ENCODE measurements at regions not wholly inside any gene's neighbourhood (a gene's known extent, or its start where the extent isn't known, plus 50 kb on each side); places are given as distances from the start of the nearest gene placed in this dataset.

DNA sequence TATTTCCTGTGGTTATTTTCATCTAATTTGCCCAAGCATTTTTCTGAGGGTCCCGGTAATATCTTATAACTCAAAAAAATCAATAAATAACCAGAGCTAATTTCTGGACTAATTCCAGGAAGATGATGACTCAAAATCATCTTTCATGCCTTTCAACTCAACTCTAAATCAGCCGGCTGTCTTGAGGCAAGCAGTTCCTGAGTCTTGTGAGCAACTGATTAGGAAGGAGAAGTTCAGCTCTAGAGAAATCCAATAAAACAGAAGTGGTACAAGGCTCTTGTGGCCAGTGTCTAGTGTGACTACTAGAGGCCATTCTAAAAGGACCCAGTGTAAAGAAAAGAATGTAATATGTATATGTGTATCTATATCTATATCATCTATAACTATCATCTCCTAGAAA is 890.4 kb downstream of the TRIB2 start:
- H3K79me2 ChIP-seq (ENCODE audit: insufficient read depth, low read length): no peaks in the 10 kb centered on the region
- no peaks in the 10 kb centered on the region for H3K36me3 ChIP-seq (ENCODE audit: insufficient read depth, low read length)
- H3K4me1 ChIP-seq (ENCODE audit: insufficient read depth, low read length): no peaks in the 10 kb centered on the region
- DNase-seq (ENCODE audit: insufficient read length, low spot score, missing footprints): no peak
- H3K27ac ChIP-seq (ENCODE audit: low read depth, low read length): no peak overlapping the region
- no peak overlapping the region for H3K4me3 ChIP-seq (ENCODE audit: insufficient read depth, low read length)
- no peaks in the 10 kb centered on the region for H3K9me3 ChIP-seq (ENCODE audit: low read depth, low read length)
- H4K20me1 ChIP-seq (ENCODE audit: insufficient read depth, low read length): no peaks in the 10 kb centered on the region
- H3K4me2 ChIP-seq (ENCODE audit: insufficient read depth, low read length): no peak overlapping the region
- no peaks in the 10 kb centered on the region for H3K27me3 ChIP-seq (ENCODE audit: insufficient read depth, low read length)
- no peak overlapping the region for H2AFZ ChIP-seq (ENCODE audit: low read length)
- TF ChIP-seq, protein P1, sequence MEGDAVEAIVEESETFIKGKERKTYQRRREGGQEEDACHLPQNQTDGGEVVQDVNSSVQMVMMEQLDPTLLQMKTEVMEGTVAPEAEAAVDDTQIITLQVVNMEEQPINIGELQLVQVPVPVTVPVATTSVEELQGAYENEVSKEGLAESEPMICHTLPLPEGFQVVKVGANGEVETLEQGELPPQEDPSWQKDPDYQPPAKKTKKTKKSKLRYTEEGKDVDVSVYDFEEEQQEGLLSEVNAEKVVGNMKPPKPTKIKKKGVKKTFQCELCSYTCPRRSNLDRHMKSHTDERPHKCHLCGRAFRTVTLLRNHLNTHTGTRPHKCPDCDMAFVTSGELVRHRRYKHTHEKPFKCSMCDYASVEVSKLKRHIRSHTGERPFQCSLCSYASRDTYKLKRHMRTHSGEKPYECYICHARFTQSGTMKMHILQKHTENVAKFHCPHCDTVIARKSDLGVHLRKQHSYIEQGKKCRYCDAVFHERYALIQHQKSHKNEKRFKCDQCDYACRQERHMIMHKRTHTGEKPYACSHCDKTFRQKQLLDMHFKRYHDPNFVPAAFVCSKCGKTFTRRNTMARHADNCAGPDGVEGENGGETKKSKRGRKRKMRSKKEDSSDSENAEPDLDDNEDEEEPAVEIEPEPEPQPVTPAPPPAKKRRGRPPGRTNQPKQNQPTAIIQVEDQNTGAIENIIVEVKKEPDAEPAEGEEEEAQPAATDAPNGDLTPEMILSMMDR (IDR thresholded peaks at IDR 0.05; ENCODE audit: extremely low read depth, low read depth, low read length): no peak

DNA sequence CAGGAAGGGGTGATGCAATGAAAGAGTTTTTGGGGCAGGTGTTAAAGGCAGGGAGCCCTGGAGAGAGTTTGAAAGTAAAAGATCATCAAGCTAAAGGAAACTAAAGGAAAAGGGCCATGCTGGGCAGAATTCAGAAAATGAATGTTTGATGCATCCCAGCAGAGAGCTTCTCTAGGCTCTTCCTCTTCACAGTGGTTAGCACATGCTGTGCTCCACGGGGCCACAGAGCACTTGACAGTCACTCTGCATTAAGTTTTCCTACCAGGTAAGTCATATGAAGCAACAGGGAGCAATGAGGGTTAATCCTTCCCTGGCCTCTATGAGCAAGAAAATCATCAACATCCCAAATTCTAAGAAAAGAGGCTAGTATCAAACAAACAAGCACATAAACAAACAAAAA is 895.2 kb downstream of the TRIB2 start:
- no peak for DNase-seq (ENCODE audit: insufficient read length, low spot score, missing footprints)
- no peaks in the 10 kb centered on the region for H3K9me3 ChIP-seq (ENCODE audit: low read depth, low read length)
- H3K79me2 ChIP-seq (ENCODE audit: insufficient read depth, low read length): no peaks in the 10 kb centered on the region
- H4K20me1 ChIP-seq (ENCODE audit: insufficient read depth, low read length): no peaks in the 10 kb centered on the region
- H3K4me2 ChIP-seq (ENCODE audit: insufficient read depth, low read length): no peak overlapping the region
- no peaks in the 10 kb centered on the region for H3K27me3 ChIP-seq (ENCODE audit: insufficient read depth, low read length)
- H3K27ac ChIP-seq (ENCODE audit: low read depth, low read length): no peak overlapping the region
- no peak overlapping the region for H2AFZ ChIP-seq (ENCODE audit: low read length)
- TF ChIP-seq, protein P1 (IDR thresholded peaks at IDR 0.05; ENCODE audit: extremely low read depth, low read depth, low read length): no peak
- no peaks in the 10 kb centered on the region for H3K36me3 ChIP-seq (ENCODE audit: insufficient read depth, low read length)
- no peaks in the 10 kb centered on the region for H3K4me1 ChIP-seq (ENCODE audit: insufficient read depth, low read length)
- H3K4me3 ChIP-seq (ENCODE audit: insufficient read depth, low read length): no peak overlapping the region

DNA sequence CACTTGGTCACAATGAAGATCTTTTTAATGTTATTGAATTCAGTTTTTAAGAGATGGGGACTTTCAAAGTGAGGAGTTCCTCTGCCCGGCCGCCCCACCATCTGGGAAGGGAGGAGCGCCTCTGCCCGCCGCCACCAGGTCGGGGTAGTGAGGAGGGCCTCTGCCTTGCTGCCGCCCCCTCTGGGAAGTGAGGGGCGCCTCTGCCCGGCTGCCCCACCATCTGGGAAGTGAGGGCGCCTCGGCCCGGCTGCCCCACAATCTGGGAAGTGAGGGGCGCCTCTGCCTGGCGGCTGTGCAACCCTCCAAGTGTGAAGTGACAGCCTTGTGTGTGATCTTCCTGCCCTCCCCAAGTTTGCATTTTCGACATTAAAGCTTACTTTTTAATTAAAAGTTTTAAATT is 899.3 kb downstream of the TRIB2 start:
- no peaks in the 10 kb centered on the region for H3K79me2 ChIP-seq (ENCODE audit: insufficient read depth, low read length)
- DNase-seq (ENCODE audit: insufficient read length, low spot score, missing footprints): no peak
- no peak overlapping the region for H3K4me2 ChIP-seq (ENCODE audit: insufficient read depth, low read length)
- TF ChIP-seq, protein P1 (IDR thresholded peaks at IDR 0.05; ENCODE audit: extremely low read depth, low read depth, low read length): no peak
- H3K4me1 ChIP-seq (ENCODE audit: insufficient read depth, low read length): no peaks in the 10 kb centered on the region
- H3K4me3 ChIP-seq (ENCODE audit: insufficient read depth, low read length): no peak overlapping the region
- H3K9me3 ChIP-seq (ENCODE audit: low read depth, low read length): no peaks in the 10 kb centered on the region
- H3K27ac ChIP-seq (ENCODE audit: low read depth, low read length): no peak overlapping the region
- no peaks in the 10 kb centered on the region for H3K36me3 ChIP-seq (ENCODE audit: insufficient read depth, low read length)
- no peaks in the 10 kb centered on the region for H4K20me1 ChIP-seq (ENCODE audit: insufficient read depth, low read length)
- H3K27me3 ChIP-seq (ENCODE audit: insufficient read depth, low read length): no peaks in the 10 kb centered on the region
- no peak overlapping the region for H2AFZ ChIP-seq (ENCODE audit: low read length)

DNA sequence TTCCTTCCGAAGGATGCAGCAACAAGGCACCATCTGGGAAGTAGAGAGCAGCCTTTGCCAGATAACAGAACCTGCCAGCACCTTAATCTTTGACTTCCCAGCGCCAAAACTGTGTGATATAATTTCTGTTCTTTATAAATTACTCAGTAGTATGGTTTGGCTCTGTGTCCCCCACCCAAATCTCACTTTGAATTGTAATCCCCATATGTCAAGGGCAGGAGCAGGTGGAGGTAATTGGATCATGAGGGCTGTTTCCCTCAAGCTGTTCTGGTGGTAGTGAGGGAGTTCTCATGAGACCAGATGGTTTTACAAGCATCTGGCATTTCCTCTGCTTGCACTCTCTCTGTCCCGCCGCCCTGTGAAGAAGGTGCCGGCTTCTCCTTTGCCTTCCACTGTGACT is 899.9 kb downstream of the TRIB2 start:
- H3K79me2 ChIP-seq (ENCODE audit: insufficient read depth, low read length): no peaks in the 10 kb centered on the region
- no peak overlapping the region for H2AFZ ChIP-seq (ENCODE audit: low read length)
- H3K27ac ChIP-seq (ENCODE audit: low read depth, low read length): no peak overlapping the region
- no peaks in the 10 kb centered on the region for H3K9me3 ChIP-seq (ENCODE audit: low read depth, low read length)
- DNase-seq (ENCODE audit: insufficient read length, low spot score, missing footprints): no peak
- TF ChIP-seq, protein P1 (IDR thresholded peaks at IDR 0.05; ENCODE audit: extremely low read depth, low read depth, low read length): no peak
- no peak overlapping the region for H3K4me2 ChIP-seq (ENCODE audit: insufficient read depth, low read length)
- no peak overlapping the region for H3K4me3 ChIP-seq (ENCODE audit: insufficient read depth, low read length)
- no peaks in the 10 kb centered on the region for H3K36me3 ChIP-seq (ENCODE audit: insufficient read depth, low read length)
- H4K20me1 ChIP-seq (ENCODE audit: insufficient read depth, low read length): no peaks in the 10 kb centered on the region
- H3K27me3 ChIP-seq (ENCODE audit: insufficient read depth, low read length): no peaks in the 10 kb centered on the region
- H3K4me1 ChIP-seq (ENCODE audit: insufficient read depth, low read length): no peaks in the 10 kb centered on the region
